Caki2 (cell line): ENCODE measurements at regions not wholly inside any gene's neighbourhood (a gene's known extent, or its start where the extent isn't known, plus 50 kb on each side); places are given as distances from the start of the nearest gene placed in this dataset.
A peak's percentile ranks its signal among the peaks of the same experiment; 100 is the strongest.
"Not testable (repeated sequence)": the region's sequence is repeated elsewhere in the genome, so short reads cannot be mapped to it uniquely, and the experiment has no call there.

Source experiments
- DNase-seq: peaks from one replicate; pipeline ENCODE4 v3.0.0-alpha.2; 2015; ENCODE audit warnings: low read depth
- in situ Hi-C: cut with HindIII; loops from 2 replicates; pipeline ENCODE4 v1.10.0; 2016; ENCODE audit warnings: low sequenced_read_pairs, low pct_unique_long_range_greater_than_20kb, mixed read lengths

GRCh38 chr6:67694127-67694526, 941.0 kb upstream of the ADGRB3 start:
- DNase-seq, result no peak
- in situ Hi-C loops, result no loop called here

- DNase-seq, result no peak
- in situ Hi-C loops, result no loop called here
These were observed 945.8 kb upstream of the ADGRB3 start for GRCh38 chr6:67689329-67689728.

GRCh38 chr6:67687396-67687795, 947.7 kb upstream of the ADGRB3 start:
- in situ Hi-C loops, result no loop called here
- no peak for DNase-seq

GRCh38 chr6:67686225-67686624, 948.9 kb upstream of the ADGRB3 start:
- DNase-seq, in situ Hi-C loops: not testable (repeated sequence)

- in situ Hi-C loops, result no loop called here
- peak; percentile 62 for DNase-seq
These were observed 951.1 kb upstream of the ADGRB3 start for GRCh38 chr6:67683960-67684359.

- in situ Hi-C loops, result no loop called here
- DNase-seq, result peak; percentile 7
These were observed 954.7 kb upstream of the ADGRB3 start for GRCh38 chr6:67680297-67680932.

- in situ Hi-C loops, result no loop called here
- peak; percentile 72 for DNase-seq
These were observed 955.4 kb upstream of the ADGRB3 start for GRCh38 chr6:67679566-67680296.

- no peak for DNase-seq
- in situ Hi-C loops, result no loop called here
These were observed 958.2 kb upstream of the ADGRB3 start for GRCh38 chr6:67676892-67677291.

- DNase-seq, result no peak
- in situ Hi-C loops, result no loop called here
These were observed 967.3 kb upstream of the ADGRB3 start for GRCh38 chr6:67667637-67668422.

GRCh38 chr6:67666177-67666964, 968.7 kb upstream of the ADGRB3 start:
- in situ Hi-C loops, result no loop called here
- DNase-seq, result no peak

- no peak for DNase-seq
- in situ Hi-C loops, result no loop called here
These were observed 970.1 kb upstream of the ADGRB3 start for GRCh38 chr6:67664942-67665341.

GRCh38 chr6:67663105-67663895, 971.8 kb upstream of the ADGRB3 start:
- in situ Hi-C loops, result no loop called here
- no peak for DNase-seq

- in situ Hi-C loops, result no loop called here
These were observed 981.5 kb upstream of the ADGRB3 start for GRCh38 chr6:67653561-67653960.

GRCh38 chr6:67646550-67646949, 988.5 kb upstream of the ADGRB3 start:
- no peak for DNase-seq
- in situ Hi-C loops, result no loop called here

More at GRCh38 chr6:67653561-67653960, 981.5 kb upstream of the ADGRB3 start:
- DNase-seq, result no peak

GRCh38 chr6:67643281-67643680, 991.8 kb upstream of the ADGRB3 start:
- no peak for DNase-seq
- in situ Hi-C loops, result no loop called here

GRCh38 chr6:67642582-67642981, 992.5 kb upstream of the ADGRB3 start:
- DNase-seq, result no peak
- in situ Hi-C loops, result no loop called here

- in situ Hi-C loops, result no loop called here
- no peak for DNase-seq
These were observed 994.6 kb upstream of the ADGRB3 start for GRCh38 chr6:67640484-67640883.

GRCh38 chr6:67639161-67639560, 995.9 kb upstream of the ADGRB3 start:
- in situ Hi-C loops, result no loop called here
- DNase-seq, result no peak
